ENCODE measurements at regions not wholly inside any gene's neighbourhood (a gene's known extent, or its start where the extent isn't known, plus 50 kb on each side); places are given as distances from the start of the nearest gene placed in this dataset.

GRCh38 chr4:83213640-83214039 is 71.0 kb downstream of the COQ2 start:
- TF ChIP-seq CTCF (IDR thresholded peaks at IDR 0.05), result no peak
- intact Hi-C loops (cut with DNase I), result no loop called here
- DNase-seq, result no peak
- Histone ChIP-seq H3K4me1 (peaks cover 3% of the 10 kb centered on the region), H3K9me3 (no peaks in the 10 kb centered on the region), H3K27ac (no peak overlapping the region), H3K4me3 (no peak overlapping the region), H3K27me3 (no peaks in the 10 kb centered on the region), H3K36me3 (no peaks in the 10 kb centered on the region), H3K9ac (ENCODE audit: low read depth in 2 of 2, low read length in 2 of 2) (no peak overlapping the region)

GRCh38 chr4:83212041-83212851 is 72.4 kb downstream of the COQ2 start:
- Histone ChIP-seq H3K27ac (peak overlapping the region; percentile 70), H3K4me1 (peaks cover 7% of the 10 kb centered on the region), H3K27me3 (no peaks in the 10 kb centered on the region), H3K36me3 (no peaks in the 10 kb centered on the region), H3K4me3 (no peak overlapping the region), H3K9ac (ENCODE audit: low read depth in 2 of 2, low read length in 2 of 2) (peak overlapping the region; percentile 45 to 61), H3K9me3 (no peaks in the 10 kb centered on the region)
- peak; percentile 78 for DNase-seq
- TF ChIP-seq CTCF (IDR thresholded peaks at IDR 0.05), result no peak
- intact Hi-C loops (cut with DNase I), result no loop called here

- intact Hi-C loops (cut with DNase I), result no loop called here
- peak; percentile 15 for DNase-seq
- H3K27ac ChIP-seq, result peak overlapping the region; percentile 73
- H3K36me3 ChIP-seq, result no peaks in the 10 kb centered on the region
- no peak overlapping the region for H3K9ac ChIP-seq (ENCODE audit: low read depth in 2 of 2, low read length in 2 of 2)
- peaks cover 9% of the 10 kb centered on the region for H3K4me1 ChIP-seq
- no peaks in the 10 kb centered on the region for H3K9me3 ChIP-seq
- H3K4me3 ChIP-seq, result no peak overlapping the region
- TF ChIP-seq CTCF (IDR thresholded peaks at IDR 0.05), result no peak
- H3K27me3 ChIP-seq, result no peaks in the 10 kb centered on the region
Observed at GRCh38 chr4:83209419-83209818, 75.2 kb downstream of the COQ2 start.

- Histone ChIP-seq H3K9ac (ENCODE audit: low read depth in 2 of 2, low read length in 2 of 2) (peak overlapping the region in 1 of 2 donors; percentile 43), H3K36me3 (no peaks in the 10 kb centered on the region), H3K9me3 (no peaks in the 10 kb centered on the region), H3K27ac (peak overlapping the region; percentile 73), H3K27me3 (no peaks in the 10 kb centered on the region), H3K4me3 (no peak overlapping the region), H3K4me1 (peaks cover 9% of the 10 kb centered on the region)
- DNase-seq, result peak; percentile 39
- intact Hi-C loops (cut with DNase I), result no loop called here
- TF ChIP-seq CTCF (IDR thresholded peaks at IDR 0.05), result no peak
Observed at GRCh38 chr4:83208371-83209365, 75.9 kb downstream of the COQ2 start.

GRCh38 chr4:83207497-83208101 is 77.0 kb downstream of the COQ2 start:
- Histone ChIP-seq H3K27me3 (no peaks in the 10 kb centered on the region), H3K4me1 (peaks cover 9% of the 10 kb centered on the region), H3K36me3 (no peaks in the 10 kb centered on the region), H3K27ac (peak overlapping the region; percentile 73), H3K4me3 (no peak overlapping the region), H3K9ac (ENCODE audit: low read depth in 2 of 2, low read length in 2 of 2) (no peak overlapping the region), H3K9me3 (no peaks in the 10 kb centered on the region)
- peak; percentile 74 for DNase-seq
- no peak for TF ChIP-seq CTCF (IDR thresholded peaks at IDR 0.05)
- intact Hi-C loops (cut with DNase I), result no loop called here

Data from colonic mucosa (tissue), 4 donors.